ENCODE measurements at regions not wholly inside any gene's neighbourhood (a gene's known extent, or its start where the extent isn't known, plus 50 kb on each side); places are given as distances from the start of the nearest gene placed in this dataset.
"Not testable (repeated sequence)": the region's sequence is repeated elsewhere in the genome, so short reads cannot be mapped to it uniquely, and the experiment has no call there.

GRCh38 chr20:12528591-12529041 is 480.2 kb upstream of the SPTLC3 start:
- Histone ChIP-seq H3K27ac (no peak overlapping the region), H3K4me3 (no peak overlapping the region)
- TF ChIP-seq CTCF (IDR thresholded peaks at IDR 0.05) = no peak
- DNase-seq (ENCODE audit: low spot score) = no peak

GRCh38 chr20:12531626-12532025 is 477.1 kb upstream of the SPTLC3 start:
- DNase-seq (ENCODE audit: low spot score) = no peak
- H3K27ac ChIP-seq = no peak overlapping the region
- no peak for TF ChIP-seq CTCF (IDR thresholded peaks at IDR 0.05)
- H3K4me3 ChIP-seq = no peak overlapping the region

GRCh38 chr20:12535316-12535715 is 473.5 kb upstream of the SPTLC3 start:
- TF ChIP-seq CTCF (IDR thresholded peaks at IDR 0.05) = no peak
- no peak overlapping the region for H3K27ac ChIP-seq

GRCh38 chr20:12535770-12536169 is 473.0 kb upstream of the SPTLC3 start:
- TF ChIP-seq CTCF (IDR thresholded peaks at IDR 0.05) = no peak
- Histone ChIP-seq H3K27ac (no peak overlapping the region), H3K4me3 (no peak overlapping the region)
- no peak for DNase-seq (ENCODE audit: low spot score)

More at GRCh38 chr20:12535316-12535715, 473.5 kb upstream of the SPTLC3 start:
- DNase-seq (ENCODE audit: low spot score) = no peak
- no peak overlapping the region for H3K4me3 ChIP-seq

- no peak overlapping the region for H3K4me3 ChIP-seq
- DNase-seq (ENCODE audit: low spot score) = no peak
- TF ChIP-seq CTCF (IDR thresholded peaks at IDR 0.05) = no peak
- no peak overlapping the region for H3K27ac ChIP-seq
Observed at GRCh38 chr20:12554426-12554825, 454.3 kb upstream of the SPTLC3 start.

- no peak for DNase-seq (ENCODE audit: low spot score)
- no peak overlapping the region for H3K27ac ChIP-seq
- no peak overlapping the region for H3K4me3 ChIP-seq
- no peak for TF ChIP-seq CTCF (IDR thresholded peaks at IDR 0.05)
Observed at GRCh38 chr20:12555369-12555768, 453.4 kb upstream of the SPTLC3 start.

GRCh38 chr20:12555849-12556248 is 452.9 kb upstream of the SPTLC3 start:
- not testable (repeated sequence) for DNase-seq (ENCODE audit: low spot score); H3K27ac ChIP-seq

GRCh38 chr20:12557224-12557623 is 451.5 kb upstream of the SPTLC3 start:
- Histone ChIP-seq H3K4me3 (no peak overlapping the region), H3K27ac (no peak overlapping the region)
- DNase-seq (ENCODE audit: low spot score) = no peak
- no peak for TF ChIP-seq CTCF (IDR thresholded peaks at IDR 0.05)

More at GRCh38 chr20:12555849-12556248, 452.9 kb upstream of the SPTLC3 start:
- H3K4me3 ChIP-seq = not testable (repeated sequence)
